ENCODE measurements at regions not wholly inside any gene's neighbourhood (a gene's known extent, or its start where the extent isn't known, plus 50 kb on each side); places are given as distances from the start of the nearest gene placed in this dataset.

- no peak for DNase-seq (ENCODE audit: low read depth, low spot score)
- TF ChIP-seq JUN (IDR thresholded peaks at IDR 0.05; ENCODE audit: borderline replicate concordance, insufficient read depth, insufficient read length, low read depth) (no peak), MYC (IDR thresholded peaks at IDR 0.05; ENCODE audit: low read depth, low read length) (no peak), EZH2 (IDR thresholded peaks at IDR 0.05; ENCODE audit: borderline replicate concordance, low read depth, low read length, severe bottlenecking) (no peak), GATA2 (IDR thresholded peaks at IDR 0.05; ENCODE audit: insufficient read depth, insufficient read length, low read depth, low read length) (no peak), POLR2AphosphoS5 (IDR thresholded peaks at IDR 0.05; ENCODE audit: insufficient read depth, low read depth, low read length) (no peak), MAX (IDR thresholded peaks at IDR 0.05; ENCODE audit: insufficient read depth, insufficient read length) (no peak), POLR2A (IDR thresholded peaks at IDR 0.05; ENCODE audit: low read depth, low read length) (no peak), FOS (IDR thresholded peaks at IDR 0.05; ENCODE audit: borderline replicate concordance, insufficient read depth, low read length) (no peak), CTCF (IDR thresholded peaks at IDR 0.05; ENCODE audit: extremely low read depth in 1 of 2, insufficient read depth in 1 of 2, low read depth in 1 of 2, low read length in 2 of 2) (no peak)
- Histone ChIP-seq H3K27me3 (ENCODE audit: control insufficient read depth in 2 of 2, insufficient read depth in 2 of 2, low read length in 2 of 2) (no peaks in the 10 kb centered on the region), H3K9ac (replicated peaks; ENCODE audit: extremely low read depth, insufficient read depth, low read length) (no peak overlapping the region), H3K4me3 (replicated peaks in 1 of 3; ENCODE audit: insufficient read depth in 1 of 3, low read depth in 1 of 3, low read length in 3 of 3) (no peak overlapping the region), H3K27ac (ENCODE audit: insufficient read depth, low read depth, low read length) (no peak overlapping the region), H4K20me1 (replicated peaks; ENCODE audit: control insufficient read depth, extremely low read depth, insufficient read depth, low read length) (no peaks in the 10 kb centered on the region), H2AFZ (ENCODE audit: low read depth, low read length) (no peak overlapping the region), H3K9me3 (replicated peaks; ENCODE audit: control insufficient read depth, insufficient read depth, low read length) (no peaks in the 10 kb centered on the region), H3K79me2 (ENCODE audit: control insufficient read depth, insufficient read depth, low read length) (no peaks in the 10 kb centered on the region), H3K4me2 (ENCODE audit: insufficient read depth, low read length) (no peak overlapping the region), H3K4me1 (ENCODE audit: control insufficient read depth, extremely low read depth, insufficient read depth, low read length) (no peaks in the 10 kb centered on the region), H3K36me3 (ENCODE audit: control insufficient read depth in 2 of 2, extremely low read depth in 1 of 2, insufficient read depth in 2 of 2, low read length in 2 of 2) (no peaks in the 10 kb centered on the region), H3K9me1 (replicated peaks; ENCODE audit: control insufficient read depth, extremely low read depth, insufficient read depth, low read length) (no peaks in the 10 kb centered on the region)
- POLR2A ChIA-PET: no interaction called here
- no peak for FAIRE-seq
- CTCF ChIA-PET: interaction anchor here (2.2 kb wide), 1 partner anchor 10 kb away, joined by 5 read pairs; no protein-coding TSS in a partner anchor
- intact Hi-C loops (cut with micrococcal nuclease): no loop called here
- dilution Hi-C loops (cut with MboI; ENCODE audit: extremely low pct_ligation_motif_present, low sequenced_read_pairs): no loop called here
- no TSS peak for BruUV-seq (replicated peaks)
These were observed 916.2 kb upstream of the B3GALT2 start for GRCh38 chr1:194102607-194103006.
